GM12873 (cell line): ENCODE measurements at regions not wholly inside any gene's neighbourhood (a gene's known extent, or its start where the extent isn't known, plus 50 kb on each side); places are given as distances from the start of the nearest gene placed in this dataset.

Experiments
- CTCF ChIP-seq: IDR thresholded peaks from 2 replicates; pipeline ENCODE4 v1.5.1; 2012; ENCODE audit warnings: low read depth, mild to moderate bottlenecking, moderate library complexity, low read length, control low read depth; ENCODE audit not compliant: insufficient read depth; ENCODE audit errors: missing control alignments

- no peak for TF ChIP-seq CTCF
Measured at GRCh38 chr5:142516732-142517131, 169.2 kb downstream of the FGF1 start.

GRCh38 chr5:142515036-142515435 lies 170.9 kb downstream of the FGF1 start:
- TF ChIP-seq CTCF = no peak

- TF ChIP-seq CTCF = no peak
Measured at GRCh38 chr5:142514196-142514595, 171.7 kb downstream of the FGF1 start.

DNA sequence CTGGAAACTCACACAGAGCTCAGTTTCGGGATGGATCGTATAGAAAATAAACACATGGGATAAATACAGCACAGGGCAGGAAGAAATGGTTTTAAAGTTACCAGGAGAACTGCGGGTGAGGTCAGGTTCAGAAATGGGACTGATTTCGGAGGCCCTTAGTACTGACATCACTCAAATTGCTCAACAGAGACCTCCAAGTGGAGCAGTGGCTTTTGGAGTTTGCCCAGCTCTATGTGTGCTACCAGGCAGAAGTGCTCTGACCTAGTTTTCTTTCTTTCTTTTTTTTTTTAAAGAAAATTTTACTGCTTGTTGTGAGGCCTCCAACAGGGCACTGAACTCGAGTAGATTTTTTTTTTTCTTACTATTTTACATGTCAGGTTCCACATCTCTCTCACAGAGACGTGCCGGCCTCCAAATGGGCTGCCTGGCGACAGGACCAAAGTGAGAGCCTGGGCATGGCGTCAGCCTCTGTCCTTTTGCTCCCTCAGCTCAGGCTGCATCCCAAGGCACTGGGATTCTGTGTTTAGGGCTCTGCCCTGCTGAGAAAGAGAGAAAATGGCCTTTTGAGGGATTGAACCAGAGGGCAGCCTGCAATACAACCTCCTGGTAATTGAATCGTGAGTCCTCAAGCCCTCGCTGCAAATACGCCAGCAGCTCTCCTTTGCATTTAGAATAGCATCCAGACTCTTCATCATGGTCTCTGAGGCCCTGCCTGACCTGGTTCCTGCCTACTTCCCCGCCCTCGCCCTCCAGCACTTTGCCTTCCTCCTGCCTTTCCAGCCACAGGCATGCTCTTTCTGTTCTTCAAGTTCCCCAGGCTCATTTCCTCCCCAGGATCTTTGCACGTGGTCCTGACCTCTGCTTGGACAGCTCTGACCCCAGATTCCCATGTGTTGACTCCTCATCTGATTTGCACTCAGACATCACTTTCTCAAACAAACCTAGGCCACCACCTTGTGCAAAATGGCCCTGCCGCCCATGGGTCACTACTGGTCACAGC lies 173.5 kb downstream of the FGF1 start:
- no peak for TF ChIP-seq CTCF

DNA sequence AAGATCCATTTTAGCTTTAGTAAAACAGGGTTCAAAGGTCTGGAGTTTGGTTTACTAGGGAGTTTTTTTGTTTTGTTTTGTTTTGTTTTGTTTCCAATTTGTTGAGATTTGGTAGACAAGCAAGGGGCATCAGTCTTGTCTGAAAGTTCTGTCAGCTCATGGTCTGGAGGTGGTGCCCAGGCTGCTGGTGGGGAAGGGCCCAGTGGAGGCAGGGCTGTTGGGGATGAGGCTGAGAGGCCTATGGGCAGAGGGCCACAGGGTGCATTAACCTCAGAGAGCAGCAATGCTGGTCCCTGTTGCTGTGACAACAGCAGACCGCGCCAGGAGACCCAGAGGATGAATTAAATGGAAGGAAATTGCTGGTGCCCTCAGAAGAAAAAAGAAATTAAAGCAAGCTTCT lies 174.5 kb downstream of the FGF1 start:
- no peak for TF ChIP-seq CTCF

DNA sequence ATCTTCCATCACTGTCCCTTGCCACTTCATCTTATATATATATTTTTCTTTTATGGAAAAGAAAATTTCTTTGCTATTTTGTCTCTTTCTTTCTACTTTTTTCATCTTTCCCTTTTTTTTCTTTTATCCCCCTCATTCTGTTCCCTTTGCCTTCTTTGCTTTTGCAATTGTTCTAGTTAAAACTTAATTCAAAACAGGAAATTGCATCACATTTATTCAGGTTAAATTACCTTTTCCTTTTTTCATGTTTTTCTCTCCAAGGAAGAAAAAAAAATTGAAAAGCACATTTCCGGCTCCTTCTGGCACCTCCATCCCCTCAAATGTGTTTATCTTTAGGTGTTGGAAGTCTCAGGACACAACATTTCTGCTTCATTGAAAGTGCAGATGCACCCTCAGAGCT lies 176.9 kb downstream of the FGF1 start:
- no peak for TF ChIP-seq CTCF

GRCh38 chr5:142508591-142508990 lies 177.3 kb downstream of the FGF1 start:
- TF ChIP-seq CTCF = no peak
